Smooth muscle cell (in vitro differentiated cells): ENCODE measurements at regions not wholly inside any gene's neighbourhood (a gene's known extent, or its start where the extent isn't known, plus 50 kb on each side); places are given as distances from the start of the nearest gene placed in this dataset.
"Not testable (repeated sequence)": the region's sequence is repeated elsewhere in the genome, so short reads cannot be mapped to it uniquely, and the experiment has no call there.

Experiments
- DNase-seq: peaks from one replicate; lab custom pipeline; 2025; ENCODE audit not compliant: unreplicated experiment; lab: John Stamatoyannopoulos, UW
- H2AFZ ChIP-seq: fragments of 200-600 bp; sonication (generic); 2 replicates; pipeline ENCODE4 v1.6.0; 2016; ENCODE audit warnings: antibody characterized with exemption, low read depth, mild to moderate bottlenecking
- H3F3A ChIP-seq: fragments of 200-600 bp; sonication (generic); 2 replicates; pipeline ENCODE4 v1.6.0; 2017; ENCODE audit warnings: antibody characterized with exemption, low read depth
- H3K27ac ChIP-seq: fragments of 200-600 bp; sonication (generic); 2 replicates; pipeline ENCODE4 v1.5.1; 2016; ENCODE audit warnings: low read depth, mild to moderate bottlenecking
- H3K27me3 ChIP-seq: fragments of 200-600 bp; sonication (generic); 2 replicates; pipeline ENCODE4 v1.6.1; 2016; ENCODE audit warnings: low read depth, mild to moderate bottlenecking
- H3K36me3 ChIP-seq: fragments of 200-600 bp; sonication (generic); 2 replicates; pipeline ENCODE4 v1.5.1; 2016; ENCODE audit warnings: low read depth
- H3K4me1 ChIP-seq: fragments of 200-600 bp; sonication (generic); 2 replicates; pipeline ENCODE4 v1.5.1; 2016; ENCODE audit warnings: low read depth
- H3K4me2 ChIP-seq: fragments of 200-600 bp; sonication (generic); 2 replicates; pipeline ENCODE4 v1.6.0; 2016; ENCODE audit warnings: mild to moderate bottlenecking
- H3K4me3 ChIP-seq: fragments of 200-600 bp; sonication (generic); 2 replicates; pipeline ENCODE4 v1.5.1; 2016; ENCODE audit warnings: mild to moderate bottlenecking
- H3K79me2 ChIP-seq: fragments of 200-600 bp; sonication (generic); 2 replicates; pipeline ENCODE4 v1.6.0; 2016; ENCODE audit warnings: low read depth, mild to moderate bottlenecking
- H3K9ac ChIP-seq: fragments of 200-600 bp; sonication (generic); 2 replicates; pipeline ENCODE4 v1.6.0; 2016; ENCODE audit warnings: low read depth
- H3K9me3 ChIP-seq: fragments of 200-600 bp; sonication (generic); replicated peaks from 2 replicates; pipeline ENCODE4 v1.5.1; 2016; ENCODE audit warnings: low read depth
- H4K20me1 ChIP-seq: fragments of 200-600 bp; sonication (generic); 2 replicates; pipeline ENCODE4 v1.6.0; 2016; ENCODE audit warnings: low read depth
- WGBS: methylation state at CpG from one replicate; pipeline ENCODE4 v1.1.7; 2016; ENCODE audit warnings: low lambda C conversion rate; 5-methylcytosine and 5-hydroxymethylcytosine counted together
- TF ChIP-seq, protein P1 (sequence below): fragments of 200-600 bp; sonication (generic); IDR thresholded peaks from 2 replicates; pipeline ENCODE4 v1.5.1; 2017; ENCODE audit warnings: borderline replicate concordance, mild to moderate bottlenecking, antibody characterized with exemption; ENCODE audit not compliant: insufficient read depth, poor library complexity, severe bottlenecking

DNA sequence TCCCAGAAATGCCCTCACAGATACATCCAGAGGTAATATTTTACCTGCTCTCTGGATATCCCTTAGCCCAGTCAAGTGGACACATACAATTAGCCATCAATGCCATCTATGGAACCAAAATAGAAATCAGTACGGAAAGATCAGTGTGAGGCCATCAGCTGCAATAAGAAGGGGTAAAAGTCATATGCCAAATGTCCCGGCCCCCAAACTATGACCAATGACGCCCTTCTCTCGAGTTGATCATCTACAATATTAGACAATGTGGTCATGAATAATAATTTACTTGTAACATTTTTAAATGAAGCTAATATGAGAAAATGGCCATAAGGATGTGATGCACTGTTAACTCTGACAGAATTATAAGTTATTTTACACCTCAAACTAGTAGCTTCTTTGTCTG, 588.9 kb downstream of the POM121L12 start:
- DNase-seq, result no peak
- Histone ChIP-seq H3K27me3 (no peaks in the 10 kb centered on the region), H3K4me1 (no peaks in the 10 kb centered on the region), H3K9me3 (no peaks in the 10 kb centered on the region), H3K27ac (no peak overlapping the region), H3K4me2 (no peak overlapping the region), H2AFZ (no peak overlapping the region), H4K20me1 (no peaks in the 10 kb centered on the region), H3K79me2 (no peaks in the 10 kb centered on the region), H3K4me3 (no peak overlapping the region), H3K9ac (no peak overlapping the region), H3F3A (no peaks in the 10 kb centered on the region), H3K36me3 (no peaks in the 10 kb centered on the region)
- TF ChIP-seq, protein P1, sequence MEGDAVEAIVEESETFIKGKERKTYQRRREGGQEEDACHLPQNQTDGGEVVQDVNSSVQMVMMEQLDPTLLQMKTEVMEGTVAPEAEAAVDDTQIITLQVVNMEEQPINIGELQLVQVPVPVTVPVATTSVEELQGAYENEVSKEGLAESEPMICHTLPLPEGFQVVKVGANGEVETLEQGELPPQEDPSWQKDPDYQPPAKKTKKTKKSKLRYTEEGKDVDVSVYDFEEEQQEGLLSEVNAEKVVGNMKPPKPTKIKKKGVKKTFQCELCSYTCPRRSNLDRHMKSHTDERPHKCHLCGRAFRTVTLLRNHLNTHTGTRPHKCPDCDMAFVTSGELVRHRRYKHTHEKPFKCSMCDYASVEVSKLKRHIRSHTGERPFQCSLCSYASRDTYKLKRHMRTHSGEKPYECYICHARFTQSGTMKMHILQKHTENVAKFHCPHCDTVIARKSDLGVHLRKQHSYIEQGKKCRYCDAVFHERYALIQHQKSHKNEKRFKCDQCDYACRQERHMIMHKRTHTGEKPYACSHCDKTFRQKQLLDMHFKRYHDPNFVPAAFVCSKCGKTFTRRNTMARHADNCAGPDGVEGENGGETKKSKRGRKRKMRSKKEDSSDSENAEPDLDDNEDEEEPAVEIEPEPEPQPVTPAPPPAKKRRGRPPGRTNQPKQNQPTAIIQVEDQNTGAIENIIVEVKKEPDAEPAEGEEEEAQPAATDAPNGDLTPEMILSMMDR, result no peak
- 91% methylated on average over 4 of the region's 4 CpGs for WGBS

DNA sequence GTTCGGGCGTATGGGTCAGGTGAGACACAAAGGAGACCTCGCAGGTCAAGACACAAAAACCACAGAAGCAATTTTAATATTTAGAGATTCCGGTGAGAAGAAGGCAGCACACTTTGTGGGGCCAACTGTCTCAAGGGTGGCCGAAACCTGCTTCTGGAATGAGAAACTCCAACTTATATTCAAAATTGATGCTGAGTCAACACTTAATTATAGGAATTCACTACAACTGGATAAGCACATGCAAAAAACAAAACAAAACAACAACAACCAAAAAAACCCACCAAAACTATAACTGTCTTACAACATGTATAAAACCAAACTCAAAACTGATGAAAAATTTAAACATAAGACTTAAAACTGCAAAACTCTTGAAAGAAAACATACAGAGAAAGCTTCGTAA, 593.3 kb downstream of the POM121L12 start:
- no peaks in the 10 kb centered on the region for H3K9me3 ChIP-seq
- no peak overlapping the region for H3K4me2 ChIP-seq
- no peak overlapping the region for H3K4me3 ChIP-seq
- H3K4me1 ChIP-seq, result no peaks in the 10 kb centered on the region
- DNase-seq, result no peak
- 93% methylated on average over 6 of the region's 6 CpGs for WGBS
- no peaks in the 10 kb centered on the region for H3K79me2 ChIP-seq
- no peaks in the 10 kb centered on the region for H3K27me3 ChIP-seq
- no peak overlapping the region for H3K9ac ChIP-seq
- no peak overlapping the region for H3K27ac ChIP-seq
- H3K36me3 ChIP-seq, result no peaks in the 10 kb centered on the region
- no peaks in the 10 kb centered on the region for H4K20me1 ChIP-seq
- no peak overlapping the region for H2AFZ ChIP-seq
- TF ChIP-seq, protein P1, result no peak
- no peaks in the 10 kb centered on the region for H3F3A ChIP-seq

DNA sequence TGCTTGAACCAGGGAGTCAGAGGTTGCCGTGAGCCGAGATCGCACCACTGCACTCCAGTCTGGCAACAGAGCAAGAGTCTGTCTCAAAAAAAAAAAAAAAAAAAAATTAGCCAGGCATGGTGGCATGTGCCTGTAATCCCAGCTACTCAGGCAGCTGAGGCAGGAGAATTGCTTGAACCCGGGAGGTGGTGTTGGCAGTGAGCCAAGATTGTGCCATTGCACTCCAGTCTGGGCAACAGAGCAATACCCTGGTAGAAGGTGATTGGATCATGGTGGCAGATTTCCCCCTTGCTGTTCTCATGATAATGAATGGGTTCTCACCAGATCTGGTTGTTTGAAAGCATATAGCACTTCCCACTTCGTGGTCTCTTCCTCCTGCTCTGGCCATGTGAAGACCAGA, 599.8 kb downstream of the POM121L12 start:
- not testable (repeated sequence) for H2AFZ ChIP-seq, H3K36me3 ChIP-seq, H3K27ac ChIP-seq, H3K9me3 ChIP-seq, H3K4me3 ChIP-seq, DNase-seq, H3K27me3 ChIP-seq, H3K4me2 ChIP-seq, H4K20me1 ChIP-seq, H3K79me2 ChIP-seq, H3K4me1 ChIP-seq, H3F3A ChIP-seq, H3K9ac ChIP-seq
- 91% methylated on average over 4 of the region's 5 CpGs for WGBS

DNA sequence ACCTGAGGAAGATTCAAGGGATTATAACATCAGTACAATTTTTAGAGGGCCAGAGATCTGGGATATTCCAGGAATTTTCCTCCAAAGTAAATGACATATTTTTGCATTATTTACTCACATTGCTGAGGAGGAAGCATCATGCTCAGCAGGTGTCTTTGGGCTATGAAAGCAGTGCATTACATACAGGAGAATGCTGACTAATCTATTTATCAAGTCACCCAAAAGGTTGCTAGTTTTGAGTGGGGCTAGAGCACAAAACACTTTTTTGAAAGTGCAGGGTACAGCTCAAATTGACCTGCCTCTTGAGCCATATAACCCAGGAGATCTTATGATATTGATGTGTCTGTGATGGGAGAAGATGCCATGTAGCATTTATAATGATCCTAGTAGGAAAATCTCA, 603.1 kb downstream of the POM121L12 start:
- TF ChIP-seq, protein P1, result no peak
- Histone ChIP-seq H3K9ac (no peak overlapping the region), H4K20me1 (no peaks in the 10 kb centered on the region), H3K4me1 (peaks cover 7% of the 10 kb centered on the region), H2AFZ (no peak overlapping the region), H3K4me2 (no peak overlapping the region), H3K27ac (no peak overlapping the region), H3K9me3 (no peaks in the 10 kb centered on the region), H3K79me2 (no peaks in the 10 kb centered on the region), H3F3A (peaks cover 10% of the 10 kb centered on the region), H3K36me3 (no peaks in the 10 kb centered on the region), H3K4me3 (no peak overlapping the region), H3K27me3 (no peaks in the 10 kb centered on the region)
- no peak for DNase-seq
